GM10248 (cell line): ENCODE measurements at regions not wholly inside any gene's neighbourhood (a gene's known extent, or its start where the extent isn't known, plus 50 kb on each side); places are given as distances from the start of the nearest gene placed in this dataset.

Source experiments
- CTCF ChIA-PET: fragments of 300-600 bp; sonication (Branson Sonifier 250); formaldehyde crosslinking; extraction: SDS; loops from one replicate; lab custom pipeline; 2021; ENCODE audit warnings: antibody characterized with exemption; lab: Yijun Ruan, JAX
- POLR2A ChIA-PET: fragments of 350-650 bp; sonication (Branson Sonifier 250); formaldehyde crosslinking; extraction: SDS; loops from one replicate; lab custom pipeline; 2020; ENCODE audit warnings: antibody characterized with exemption; lab: Yijun Ruan, JAX
- DNase-seq: peaks from one replicate; pipeline ENCODE4 v3.0.0; 2012; ENCODE audit errors: extremely low spot score
- CTCF ChIP-seq: IDR thresholded peaks from 2 replicates; pipeline ENCODE4 v1.5.1; 2012; ENCODE audit warnings: mild to moderate bottlenecking, low read depth; ENCODE audit errors: extremely low read depth, missing control alignments, control extremely low read depth

DNA sequence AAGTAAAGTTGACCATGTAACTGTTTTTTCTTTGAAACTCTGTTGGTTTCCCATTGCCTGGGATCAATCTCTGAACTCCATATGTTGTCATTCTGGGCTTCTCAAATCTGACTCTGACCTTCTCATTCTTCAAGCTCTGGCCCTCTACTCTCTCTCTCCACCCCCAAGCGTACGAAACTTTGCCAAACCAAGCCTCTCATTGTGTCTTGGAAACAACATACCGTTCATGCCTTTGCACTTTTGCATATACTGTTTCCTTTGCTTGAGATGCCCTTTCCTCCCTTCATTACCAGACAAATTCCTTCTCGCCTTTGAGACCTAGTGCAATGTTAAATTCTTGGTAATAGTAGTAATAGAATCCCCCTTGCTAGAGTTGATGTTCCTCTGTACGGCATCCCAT is 113.7 kb downstream of the OLFM4 start:
- no peak for TF ChIP-seq CTCF
- ChIA-PET CTCF (interaction anchor here (2.1 kb wide), 1 partner anchor 10 kb away, joined by 10 read pairs; no protein-coding TSS in a partner anchor), POLR2A (no interaction called here)
- DNase-seq = no peak

- ChIA-PET POLR2A (no interaction called here), CTCF (interaction anchor here (2.1 kb wide), 1 partner anchor 8 kb away, joined by 10 read pairs; no protein-coding TSS in a partner anchor)
- no peak for TF ChIP-seq CTCF
- no peak for DNase-seq
Measured at GRCh38 chr13:53143757-53144339, 115.2 kb downstream of the OLFM4 start.

- ChIA-PET POLR2A (no interaction called here), CTCF (no interaction called here)
- TF ChIP-seq CTCF = no peak
- DNase-seq = no peak
Measured at GRCh38 chr13:53144826-53145225, 116.2 kb downstream of the OLFM4 start.

- DNase-seq = no peak
- ChIA-PET POLR2A (no interaction called here), CTCF (interaction anchor here (1.0 to 1.7 kb wide), 2 partner anchors 24 to 114 kb away, joined by 3 read pairs; no protein-coding TSS in a partner anchor)
- TF ChIP-seq CTCF = no peak
Measured at GRCh38 chr13:53150568-53150967, 122.0 kb downstream of the OLFM4 start.

DNA sequence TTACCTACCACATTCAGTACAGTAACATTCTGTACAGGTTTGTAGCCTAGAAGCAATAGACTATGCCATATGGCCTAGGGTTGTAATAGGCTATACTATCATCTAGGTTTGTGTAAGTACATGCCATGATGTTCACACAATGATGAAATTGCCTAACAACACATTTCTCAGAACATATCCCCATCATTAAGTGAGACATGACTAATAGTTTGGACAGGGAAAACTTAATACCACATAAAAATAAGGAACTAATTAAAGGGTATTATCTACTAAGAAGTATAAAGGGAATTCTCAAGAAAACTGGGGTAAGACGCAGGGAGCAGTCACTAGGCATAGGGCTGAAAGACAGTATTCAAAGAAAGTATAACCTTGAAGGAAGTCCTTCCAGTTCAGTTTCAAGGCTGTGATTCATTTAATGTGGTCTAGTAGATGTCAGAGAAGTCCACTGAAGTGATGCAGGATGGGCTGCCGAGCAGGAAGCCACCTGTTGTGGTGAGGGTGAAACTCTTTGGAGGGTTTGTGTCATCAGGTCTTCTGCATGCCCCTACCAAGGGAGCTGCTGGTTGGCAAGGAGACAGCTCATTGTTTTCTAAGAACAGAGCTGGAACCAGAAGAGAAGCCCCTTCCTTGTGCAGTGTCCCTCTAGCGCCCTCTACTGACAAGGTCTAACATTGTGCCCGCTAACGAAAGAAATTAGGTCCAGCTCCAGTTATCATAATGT is 122.9 kb downstream of the OLFM4 start:
- ChIA-PET POLR2A (no interaction called here), CTCF (interaction anchor here (0.6 to 1.7 kb wide), 24 partner anchors 8 to 724 kb away, joined by 3 to 10 read pairs (median 4); no protein-coding TSS in a partner anchor)

More for the DNA sequence above, 122.9 kb downstream of the OLFM4 start:
- peak; percentile 28 for DNase-seq
- peak; percentile 64 for TF ChIP-seq CTCF
